K562 (cell line): ENCODE measurements at regions not wholly inside any gene's neighbourhood (a gene's known extent, or its start where the extent isn't known, plus 50 kb on each side); places are given as distances from the start of the nearest gene placed in this dataset.

Experiments used
- ATAC-seq: fragments of 200-7000 bp; cut with Tn5 transposase; 3 replicates; pipeline ENCODE4 v1.9.1; 2020; ENCODE audit warnings: moderate library complexity
- BruUV-seq: library from RNA; stranded (reverse); fragments of 400-500 nt; replicated peaks from 2 replicates; lab custom pipeline; 2021; lab: Mats Ljungman, UMichigan
- CTCF ChIA-PET: fragments of 300-600 bp; formaldehyde crosslinking; extraction: SDS; loops from one replicate; lab custom pipeline; 2021; ENCODE audit warnings: low intra/inter-chr PET ratio; lab: Yijun Ruan, JAX
- POLR2A ChIA-PET: fragments of 300-600, 350-650 bp; sonication (Branson Sonifier 250); formaldehyde crosslinking; extraction: SDS; loops from one replicate; lab custom pipeline; 2021; ENCODE audit warnings: antibody characterized with exemption, inconsistent platforms; lab: Yijun Ruan, JAX
- DNase-seq, 4 experiments: peaks; one replicate each; pipeline versions ENCODE4 v3.0.0 to v3.0.0-alpha.2; 2011 to 2018; ENCODE audit warnings: low spot score in 3 of 4, mixed read lengths in 3 of 4; ENCODE audit errors: extremely low read depth in 1 of 4
- FAIRE-seq: peaks from 2 replicates; lab custom pipeline; 2011; peaks lifted over from hg19 to GRCh38; lab: Jason Lieb, UNC
- H2AFZ ChIP-seq: 2 replicates; pipeline ENCODE4 v1.6.0; 2011; ENCODE audit warnings: low read depth, low read length, control low read depth, inconsistent platforms
- H3K27ac ChIP-seq: fragments of 200-600 bp; 3 replicates; pipeline ENCODE4 v1.8.0; 2011; ENCODE audit warnings: low read depth, mild to moderate bottlenecking, control low read depth, inconsistent platforms, low read length, moderate library complexity, mixed read lengths; ENCODE audit errors: extremely low read depth
- H3K27me3 ChIP-seq, 2 experiments: fragments of 300-600 bp in 1 of 2; 2 replicates in 1 of 2; 3 replicates in 1 of 2; pipeline versions ENCODE4 v1.6.0 to v1.8.0; 2011; ENCODE audit warnings: inconsistent platforms in 2 of 2, low read length in 2 of 2, mild to moderate bottlenecking in 1 of 2, mixed read lengths in 1 of 2, moderate library complexity in 1 of 2; ENCODE audit not compliant: control insufficient read depth in 2 of 2, insufficient read depth in 2 of 2
- H3K36me3 ChIP-seq: fragments of 300-600 bp; 3 replicates; pipeline ENCODE4 v1.8.0; 2011; ENCODE audit warnings: mild to moderate bottlenecking, low read length, inconsistent platforms; ENCODE audit not compliant: control insufficient read depth, insufficient read depth
- H3K4me1 ChIP-seq, 2 experiments: fragments of 200-600 bp in 1 of 2; replicated peaks in 1 of 2; 2 replicates in 1 of 2; 3 replicates in 1 of 2; pipeline versions ENCODE4 v1.5.1 to v1.8.0; 2011; ENCODE audit warnings: inconsistent platforms in 2 of 2, low read length in 2 of 2, mild to moderate bottlenecking in 1 of 2, mixed read lengths in 1 of 2, moderate library complexity in 1 of 2; ENCODE audit not compliant: control insufficient read depth in 2 of 2, insufficient read depth in 2 of 2
- H3K4me2 ChIP-seq: 2 replicates; pipeline ENCODE4 v1.6.1; 2011; ENCODE audit warnings: low read length, control low read depth, inconsistent platforms, mixed read lengths; ENCODE audit not compliant: insufficient read depth
- H3K4me3 ChIP-seq: fragments of 200-600 bp; sonication (generic), shearing (Covaris generic); 2 replicates; pipeline ENCODE4 v1.5.1; 2016; ENCODE audit warnings: control low read depth, inconsistent platforms
- H3K79me2 ChIP-seq: fragments of 200-600 bp; 3 replicates; pipeline ENCODE4 v1.8.0; 2011; ENCODE audit warnings: low read length, inconsistent platforms; ENCODE audit not compliant: control insufficient read depth, insufficient read depth
- H3K9ac ChIP-seq, 2 experiments: 2 replicates each; pipeline versions ENCODE4 v1.6.0 to v1.6.1; 2011; ENCODE audit warnings: low read depth in 2 of 2, low read length in 2 of 2, control low read depth in 1 of 2, inconsistent platforms in 1 of 2, mild to moderate bottlenecking in 1 of 2, mixed read lengths in 1 of 2; ENCODE audit not compliant: insufficient read depth in 1 of 2
- H3K9me1 ChIP-seq: one replicate; pipeline ENCODE4 v1.6.0; 2011; ENCODE audit warnings: inconsistent platforms, mild to moderate bottlenecking, low read length, moderate library complexity; ENCODE audit not compliant: control insufficient read depth, insufficient read depth
- H3K9me3 ChIP-seq: replicated peaks from 2 replicates; pipeline ENCODE4 v1.5.1; 2011; ENCODE audit warnings: low read depth, low read length, inconsistent platforms; ENCODE audit not compliant: control insufficient read depth, insufficient read depth
- H4K20me1 ChIP-seq: replicated peaks from 2 replicates; pipeline ENCODE4 v1.6.1; 2011; ENCODE audit warnings: low read length, inconsistent platforms, mixed read lengths; ENCODE audit not compliant: control insufficient read depth, insufficient read depth
- COPS2 ChIP-seq: fragments of 450-650 bp; conservative IDR thresholded peaks from 2 replicates; pipeline ENCODE4 v1.6.1; 2016; ENCODE audit warnings: mild to moderate bottlenecking, moderate library complexity
- PHB ChIP-seq: fragments of 250-450 bp; sonication (Bioruptor Pico); IDR thresholded peaks from 2 replicates; pipeline ENCODE4 v1.5.0; 2021
- SOX6 ChIP-seq: fragments of 450-650 bp; IDR thresholded peaks from 2 replicates; pipeline ENCODE4 v1.6.1; 2014; ENCODE audit warnings: mild to moderate bottlenecking
- SPI1 ChIP-seq: IDR thresholded peaks from 2 replicates; pipeline ENCODE4 v1.6.1; 2011; ENCODE audit warnings: low read depth, low read length, control low read depth, borderline replicate concordance
- ZNF197 ChIP-seq: fragments of 200-800 bp; sonication (Bioruptor generic); IDR thresholded peaks from 2 replicates; pipeline ENCODE4 v1.6.1; 2016; ENCODE audit warnings: low read depth, missing genetic modification characterization, missing compliant biosample characterization
- ZNF282 ChIP-seq: sonication (generic); formaldehyde crosslinking; IDR thresholded peaks from 2 replicates; pipeline ENCODE4 v1.8.1; 2023; ENCODE audit warnings: missing genetic modification reagents
- ZSCAN29 ChIP-seq: fragments of 450-650 bp; IDR thresholded peaks from 2 replicates; pipeline ENCODE4 v1.6.1; 2017
- WGBS: fragments of 100-300 bp; shearing (Covaris generic); methylation state at CpG from one replicate; pipeline ENCODE4 v1.1.6; 2016; ENCODE audit warnings: low coverage, mixed read lengths; ENCODE audit not compliant: insufficient coverage; ENCODE audit errors: missing lambda C conversion rate; 5-methylcytosine and 5-hydroxymethylcytosine counted together
- in situ Hi-C: fragments of 300-500 bp; cut with MboI; formaldehyde crosslinking; loops from 4 replicates; pipeline ENCODE4 v1.15.0; 2018; ENCODE audit warnings: inconsistent platforms, mixed read lengths
- intact Hi-C: fragments of 100-400 bp; cut with micrococcal nuclease; formaldehyde crosslinking; loops from 2 replicates; pipeline ENCODE4 v1.14.2; 2022
- TF ChIP-seq, protein P1 (sequence below): fragments of 450-650 bp; formaldehyde crosslinking; IDR thresholded peaks from 2 replicates; pipeline ENCODE4 v1.4.0; 2020; ENCODE audit warnings: mild to moderate bottlenecking, moderate library complexity
- TF ChIP-seq, protein P2 (sequence below), 2 experiments: fragments of 450-650 bp; conservative IDR thresholded peaks; 2 replicates each; pipeline ENCODE4 v1.6.1; 2017; ENCODE audit warnings: mild to moderate bottlenecking in 2 of 2, moderate library complexity in 2 of 2

DNA sequence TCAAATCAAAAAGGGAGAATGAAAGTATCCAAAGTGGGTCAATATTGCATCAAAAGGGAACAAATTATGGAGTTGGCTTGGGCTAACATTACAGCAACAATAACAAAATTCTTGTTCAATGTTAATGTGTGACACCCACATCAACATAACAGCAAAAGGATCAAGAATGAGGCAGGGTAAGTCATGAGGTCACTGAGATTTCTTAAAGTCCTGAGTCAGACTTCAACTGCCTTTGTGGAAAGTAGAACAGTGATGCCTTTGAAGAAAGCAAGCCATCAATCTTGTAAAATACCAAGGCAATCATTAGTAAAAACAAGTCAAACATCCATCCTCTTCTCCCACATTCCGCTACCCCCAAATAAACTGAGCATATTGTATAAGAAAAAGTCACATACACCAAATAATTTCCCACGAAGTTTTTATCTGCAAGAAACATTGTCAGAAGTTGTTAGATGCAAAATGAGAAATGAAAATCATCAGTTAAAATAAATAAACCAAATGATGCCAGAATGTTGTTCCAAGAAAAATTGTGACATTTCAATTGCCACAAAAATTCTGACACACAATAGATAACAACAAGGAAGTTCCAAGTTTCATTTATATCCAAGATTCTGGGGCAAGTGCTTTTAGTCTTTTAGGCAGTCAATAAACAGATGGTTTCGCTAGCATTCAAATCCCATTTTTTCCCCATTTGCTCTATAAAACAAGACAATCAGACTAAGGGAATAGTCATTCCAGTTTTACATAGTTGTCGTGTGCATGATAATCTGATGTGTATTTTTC lies 216.1 kb upstream of the SETBP1 start (continued):
- TF ChIP-seq SOX6: no peak
- TF ChIP-seq, protein P1, sequence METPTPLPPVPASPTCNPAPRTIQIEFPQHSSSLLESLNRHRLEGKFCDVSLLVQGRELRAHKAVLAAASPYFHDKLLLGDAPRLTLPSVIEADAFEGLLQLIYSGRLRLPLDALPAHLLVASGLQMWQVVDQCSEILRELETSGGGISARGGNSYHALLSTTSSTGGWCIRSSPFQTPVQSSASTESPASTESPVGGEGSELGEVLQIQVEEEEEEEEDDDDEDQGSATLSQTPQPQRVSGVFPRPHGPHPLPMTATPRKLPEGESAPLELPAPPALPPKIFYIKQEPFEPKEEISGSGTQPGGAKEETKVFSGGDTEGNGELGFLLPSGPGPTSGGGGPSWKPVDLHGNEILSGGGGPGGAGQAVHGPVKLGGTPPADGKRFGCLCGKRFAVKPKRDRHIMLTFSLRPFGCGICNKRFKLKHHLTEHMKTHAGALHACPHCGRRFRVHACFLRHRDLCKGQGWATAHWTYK: no peak

DNA sequence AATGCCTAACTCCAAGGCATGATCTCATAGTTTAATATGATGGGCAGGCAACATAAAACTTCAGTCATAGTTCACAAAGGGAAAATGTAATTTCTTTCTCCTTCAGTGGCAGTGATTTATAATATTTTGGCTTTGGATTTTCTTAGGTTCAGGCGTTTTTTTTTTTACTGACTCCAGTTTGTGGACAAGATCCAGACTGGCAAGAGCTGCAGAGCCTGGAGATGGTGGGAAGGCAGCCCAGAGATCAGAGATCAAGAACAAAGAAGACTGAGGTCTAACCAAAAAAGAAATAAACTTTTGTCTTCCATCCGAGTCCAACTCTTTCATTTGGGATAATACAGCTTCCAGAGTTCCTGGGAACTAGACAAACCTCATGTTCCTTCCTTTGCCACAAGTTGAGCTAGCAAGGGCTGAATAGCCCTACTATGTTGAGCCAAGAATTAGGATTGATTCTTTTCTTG lies 215.3 kb upstream of the SETBP1 start:
- no peaks in the 10 kb centered on the region for H3K9me1 ChIP-seq
- no TSS peak for BruUV-seq
- in situ Hi-C loops (no loop called here), intact Hi-C loops (no loop called here)
- H2AFZ ChIP-seq: no peak overlapping the region
- no peak overlapping the region for H3K9ac ChIP-seq
- ATAC-seq: no peak
- H3K27me3 ChIP-seq: no peaks in the 10 kb centered on the region
- no peaks in the 10 kb centered on the region for H3K36me3 ChIP-seq
- ChIA-PET CTCF (no interaction called here), POLR2A (no interaction called here)
- H4K20me1 ChIP-seq: no peaks in the 10 kb centered on the region
- H3K4me1 ChIP-seq: no peaks in the 10 kb centered on the region
- no peak for DNase-seq
- no peak overlapping the region for H3K4me2 ChIP-seq
- no peaks in the 10 kb centered on the region for H3K79me2 ChIP-seq
- FAIRE-seq: no peak
- H3K4me3 ChIP-seq: no peak overlapping the region
- TF ChIP-seq ZNF197 (CRISPR knock-in tag) (no peak), ZNF282 (CRISPR knock-in tag) (no peak), PHB (CRISPR knock-in tag) (no peak), COPS2 (no peak), ZSCAN29 (no peak), SPI1 (no peak)
- TF ChIP-seq, protein P2, sequence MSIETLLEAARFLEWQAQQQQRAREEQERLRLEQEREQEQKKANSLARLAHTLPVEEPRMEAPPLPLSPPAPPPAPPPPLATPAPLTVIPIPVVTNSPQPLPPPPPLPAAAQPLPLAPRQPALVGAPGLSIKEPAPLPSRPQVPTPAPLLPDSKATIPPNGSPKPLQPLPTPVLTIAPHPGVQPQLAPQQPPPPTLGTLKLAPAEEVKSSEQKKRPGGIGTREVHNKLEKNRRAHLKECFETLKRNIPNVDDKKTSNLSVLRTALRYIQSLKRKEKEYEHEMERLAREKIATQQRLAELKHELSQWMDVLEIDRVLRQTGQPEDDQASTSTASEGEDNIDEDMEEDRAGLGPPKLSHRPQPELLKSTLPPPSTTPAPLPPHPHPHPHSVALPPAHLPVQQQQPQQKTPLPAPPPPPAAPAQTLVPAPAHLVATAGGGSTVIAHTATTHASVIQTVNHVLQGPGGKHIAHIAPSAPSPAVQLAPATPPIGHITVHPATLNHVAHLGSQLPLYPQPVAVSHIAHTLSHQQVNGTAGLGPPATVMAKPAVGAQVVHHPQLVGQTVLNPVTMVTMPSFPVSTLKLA (conservative IDR thresholded peaks at IDR 0.05): no peak
- no peak overlapping the region for H3K27ac ChIP-seq
- H3K9me3 ChIP-seq: no peaks in the 10 kb centered on the region
- 0% methylated on average over 1 of the region's 2 CpGs for WGBS
